GM23338 (cell line): ENCODE measurements at regions not wholly inside any gene's neighbourhood (a gene's known extent, or its start where the extent isn't known, plus 50 kb on each side); places are given as distances from the start of the nearest gene placed in this dataset.

Source experiments
- ATAC-seq: fragments of 200-7000 bp; cut with Tn5 transposase; 3 replicates; pipeline ENCODE4 v1.9.1; 2020
- DNase-seq: peaks from one replicate; pipeline ENCODE4 v3.0.0-alpha.2; 2015; ENCODE audit warnings: low spot score
- H2AFZ ChIP-seq: fragments of 200-600 bp; sonication (generic); 2 replicates; pipeline ENCODE4 v1.8.0; 2016; ENCODE audit warnings: antibody characterized with exemption, mild to moderate bottlenecking, moderate library complexity
- H3F3A ChIP-seq: fragments of 200-600 bp; sonication (generic); replicated peaks from 2 replicates; pipeline ENCODE4 v1.8.0; 2017; ENCODE audit warnings: antibody characterized with exemption, mixed run types, low read depth
- H3K27ac ChIP-seq: fragments of 200-600 bp; sonication (generic); 2 replicates; pipeline ENCODE4 v1.6.1; 2016; ENCODE audit warnings: low read depth
- H3K27me3 ChIP-seq: fragments of 200-600 bp; sonication (generic); 2 replicates; pipeline ENCODE4 v1.8.0; 2016; ENCODE audit warnings: mild to moderate bottlenecking, mixed run types, moderate library complexity; ENCODE audit not compliant: insufficient read depth
- H3K36me3 ChIP-seq: fragments of 200-600 bp; sonication (generic); 2 replicates; pipeline ENCODE4 v1.8.0; 2016; ENCODE audit warnings: mild to moderate bottlenecking; ENCODE audit not compliant: insufficient read depth
- H3K4me1 ChIP-seq: fragments of 200-600 bp; sonication (generic); 2 replicates; pipeline ENCODE4 v1.8.0; 2016; ENCODE audit warnings: mild to moderate bottlenecking, moderate library complexity; ENCODE audit not compliant: insufficient read depth
- H3K4me2 ChIP-seq: fragments of 200-600 bp; sonication (generic); 2 replicates; pipeline ENCODE4 v1.7.1; 2017; ENCODE audit warnings: mixed run types
- H3K4me3 ChIP-seq: fragments of 200-600 bp; sonication (generic); 2 replicates; pipeline ENCODE4 v1.6.1; 2016; ENCODE audit warnings: mixed run types
- H3K79me2 ChIP-seq: fragments of 200-600 bp; sonication (generic); replicated peaks from 2 replicates; pipeline ENCODE4 v1.8.0; 2017; ENCODE audit warnings: mild to moderate bottlenecking; ENCODE audit not compliant: insufficient read depth
- H3K9me2 ChIP-seq: fragments of 200-600 bp; sonication (generic); 2 replicates; pipeline ENCODE4 v1.8.0; 2017; ENCODE audit not compliant: insufficient read depth
- H4K20me1 ChIP-seq: fragments of 200-600 bp; sonication (generic); replicated peaks from 2 replicates; pipeline ENCODE4 v1.8.0; 2017; ENCODE audit warnings: mild to moderate bottlenecking; ENCODE audit not compliant: insufficient read depth
- H3K27ac Mint-ChIP-seq: 2 replicates; pipeline ENCODE4 v1.8.0; 2020; ENCODE audit warnings: inconsistent platforms, mild to moderate bottlenecking, moderate library complexity, mixed read lengths
- H3K27me3 Mint-ChIP-seq: 3 replicates; pipeline ENCODE4 v1.8.0; 2022; ENCODE audit warnings: low read depth, mild to moderate bottlenecking, moderate library complexity, mixed read lengths, inconsistent platforms; ENCODE audit not compliant: insufficient read depth, poor library complexity
- H3K36me3 Mint-ChIP-seq: 3 replicates; pipeline ENCODE4 v1.8.0; 2021; ENCODE audit warnings: low read depth, mild to moderate bottlenecking, inconsistent platforms, moderate library complexity, mixed read lengths
- H3K4me1 Mint-ChIP-seq: 3 replicates; pipeline ENCODE4 v1.8.0; 2020; ENCODE audit warnings: mild to moderate bottlenecking, inconsistent platforms, mixed read lengths
- H3K4me3 Mint-ChIP-seq: 3 replicates; pipeline ENCODE4 v1.8.0; 2021; ENCODE audit warnings: moderate library complexity, mild to moderate bottlenecking, inconsistent platforms, mixed read lengths
- H3K9me3 Mint-ChIP-seq: 3 replicates; pipeline ENCODE4 v1.8.0; 2020; ENCODE audit warnings: moderate library complexity, mild to moderate bottlenecking, inconsistent platforms, mixed read lengths
- CREB1 ChIP-seq: fragments of 250-450 bp; sonication (Bioruptor Pico); IDR thresholded peaks from 2 replicates; pipeline ENCODE4 v1.5.0; 2020; ENCODE audit warnings: low read depth, mild to moderate bottlenecking, moderate library complexity
- JUNB ChIP-seq: IDR thresholded peaks from one replicate; pipeline ENCODE4 v1.6.1; 2016; ENCODE audit warnings: antibody characterized with exemption; ENCODE audit not compliant: unreplicated experiment
- ZNF331 ChIP-seq: fragments of 250-450 bp; sonication (Bioruptor Pico); IDR thresholded peaks from 2 replicates; pipeline ENCODE4 v1.5.0; 2020; ENCODE audit warnings: low read depth, mild to moderate bottlenecking, moderate library complexity
- TF ChIP-seq, protein P1 (sequence below): fragments of 250-450 bp; sonication (Bioruptor Pico); IDR thresholded peaks from 2 replicates; pipeline ENCODE4 v1.5.0; 2020; ENCODE audit warnings: mild to moderate bottlenecking, moderate library complexity
- TF ChIP-seq, protein P2 (sequence below), 2 experiments: fragments of 200-600 bp in 1 of 2; sonication (generic) in 1 of 2; conservative IDR thresholded peaks; 2 replicates each; pipeline versions ENCODE4 v1.5.1 to v1.6.1; 2016 to 2017; ENCODE audit warnings: antibody characterized with exemption in 2 of 2, low read depth in 2 of 2, mild to moderate bottlenecking in 2 of 2, moderate library complexity in 1 of 2
- TF ChIP-seq, protein P3 (sequence below): IDR thresholded peaks from 2 replicates; pipeline ENCODE4 v1.6.1; 2016; ENCODE audit warnings: antibody characterized with exemption

DNA sequence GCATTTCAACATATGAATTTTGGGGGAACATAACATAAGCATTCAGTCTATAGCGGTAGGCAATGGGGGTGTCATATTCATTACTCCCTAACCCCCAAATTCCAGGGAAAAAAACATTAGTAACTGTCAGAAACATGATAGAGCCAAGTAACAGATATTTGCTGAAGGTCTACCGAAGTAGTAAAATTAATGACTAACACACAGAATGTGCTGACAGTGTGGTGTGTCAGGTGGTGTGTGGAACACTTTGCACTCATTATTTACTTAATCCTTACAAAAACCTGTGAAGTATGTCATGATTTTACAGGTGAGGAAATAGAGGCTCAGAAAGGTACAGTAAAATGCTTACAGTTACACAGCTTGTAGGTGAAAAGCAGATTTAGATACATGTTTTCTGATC is 85.4 kb upstream of the RHOBTB1 start (continued):
- TF ChIP-seq, protein P1, sequence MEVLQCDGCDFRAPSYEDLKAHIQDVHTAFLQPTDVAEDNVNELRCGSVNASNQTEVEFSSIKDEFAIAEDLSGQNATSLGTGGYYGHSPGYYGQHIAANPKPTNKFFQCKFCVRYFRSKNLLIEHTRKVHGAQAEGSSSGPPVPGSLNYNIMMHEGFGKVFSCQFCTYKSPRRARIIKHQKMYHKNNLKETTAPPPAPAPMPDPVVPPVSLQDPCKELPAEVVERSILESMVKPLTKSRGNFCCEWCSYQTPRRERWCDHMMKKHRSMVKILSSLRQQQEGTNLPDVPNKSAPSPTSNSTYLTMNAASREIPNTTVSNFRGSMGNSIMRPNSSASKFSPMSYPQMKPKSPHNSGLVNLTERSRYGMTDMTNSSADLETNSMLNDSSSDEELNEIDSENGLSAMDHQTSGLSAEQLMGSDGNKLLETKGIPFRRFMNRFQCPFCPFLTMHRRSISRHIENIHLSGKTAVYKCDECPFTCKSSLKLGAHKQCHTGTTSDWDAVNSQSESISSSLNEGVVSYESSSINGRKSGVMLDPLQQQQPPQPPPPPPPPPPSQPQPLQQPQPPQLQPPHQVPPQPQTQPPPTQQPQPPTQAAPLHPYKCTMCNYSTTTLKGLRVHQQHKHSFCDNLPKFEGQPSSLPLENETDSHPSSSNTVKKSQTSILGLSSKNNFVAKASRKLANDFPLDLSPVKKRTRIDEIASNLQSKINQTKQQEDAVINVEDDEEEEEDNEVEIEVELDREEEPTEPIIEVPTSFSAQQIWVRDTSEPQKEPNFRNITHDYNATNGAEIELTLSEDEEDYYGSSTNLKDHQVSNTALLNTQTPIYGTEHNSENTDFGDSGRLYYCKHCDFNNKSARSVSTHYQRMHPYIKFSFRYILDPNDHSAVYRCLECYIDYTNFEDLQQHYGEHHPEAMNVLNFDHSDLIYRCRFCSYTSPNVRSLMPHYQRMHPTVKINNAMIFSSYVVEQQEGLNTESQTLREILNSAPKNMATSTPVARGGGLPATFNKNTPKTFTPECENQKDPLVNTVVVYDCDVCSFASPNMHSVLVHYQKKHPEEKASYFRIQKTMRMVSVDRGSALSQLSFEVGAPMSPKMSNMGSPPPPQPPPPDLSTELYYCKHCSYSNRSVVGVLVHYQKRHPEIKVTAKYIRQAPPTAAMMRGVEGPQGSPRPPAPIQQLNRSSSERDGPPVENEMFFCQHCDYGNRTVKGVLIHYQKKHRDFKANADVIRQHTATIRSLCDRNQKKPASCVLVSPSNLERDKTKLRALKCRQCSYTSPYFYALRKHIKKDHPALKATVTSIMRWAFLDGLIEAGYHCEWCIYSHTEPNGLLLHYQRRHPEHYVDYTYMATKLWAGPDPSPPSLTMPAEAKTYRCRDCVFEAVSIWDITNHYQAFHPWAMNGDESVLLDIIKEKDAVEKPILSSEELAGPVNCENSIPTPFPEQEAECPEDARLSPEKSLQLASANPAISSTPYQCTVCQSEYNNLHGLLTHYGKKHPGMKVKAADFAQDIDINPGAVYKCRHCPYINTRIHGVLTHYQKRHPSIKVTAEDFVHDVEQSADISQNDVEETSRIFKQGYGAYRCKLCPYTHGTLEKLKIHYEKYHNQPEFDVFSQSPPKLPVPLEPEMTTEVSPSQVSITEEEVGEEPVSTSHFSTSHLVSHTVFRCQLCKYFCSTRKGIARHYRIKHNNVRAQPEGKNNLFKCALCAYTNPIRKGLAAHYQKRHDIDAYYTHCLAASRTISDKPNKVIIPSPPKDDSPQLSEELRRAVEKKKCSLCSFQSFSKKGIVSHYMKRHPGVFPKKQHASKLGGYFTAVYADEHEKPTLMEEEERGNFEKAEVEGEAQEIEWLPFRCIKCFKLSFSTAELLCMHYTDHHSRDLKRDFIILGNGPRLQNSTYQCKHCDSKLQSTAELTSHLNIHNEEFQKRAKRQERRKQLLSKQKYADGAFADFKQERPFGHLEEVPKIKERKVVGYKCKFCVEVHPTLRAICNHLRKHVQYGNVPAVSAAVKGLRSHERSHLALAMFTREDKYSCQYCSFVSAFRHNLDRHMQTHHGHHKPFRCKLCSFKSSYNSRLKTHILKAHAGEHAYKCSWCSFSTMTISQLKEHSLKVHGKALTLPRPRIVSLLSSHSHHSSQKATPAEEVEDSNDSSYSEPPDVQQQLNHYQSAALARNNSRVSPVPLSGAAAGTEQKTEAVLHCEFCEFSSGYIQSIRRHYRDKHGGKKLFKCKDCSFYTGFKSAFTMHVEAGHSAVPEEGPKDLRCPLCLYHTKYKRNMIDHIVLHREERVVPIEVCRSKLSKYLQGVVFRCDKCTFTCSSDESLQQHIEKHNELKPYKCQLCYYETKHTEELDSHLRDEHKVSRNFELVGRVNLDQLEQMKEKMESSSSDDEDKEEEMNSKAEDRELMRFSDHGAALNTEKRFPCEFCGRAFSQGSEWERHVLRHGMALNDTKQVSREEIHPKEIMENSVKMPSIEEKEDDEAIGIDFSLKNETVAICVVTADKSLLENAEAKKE, result no peak
- TF ChIP-seq JUNB (no peak), ZNF331 (no peak)

DNA sequence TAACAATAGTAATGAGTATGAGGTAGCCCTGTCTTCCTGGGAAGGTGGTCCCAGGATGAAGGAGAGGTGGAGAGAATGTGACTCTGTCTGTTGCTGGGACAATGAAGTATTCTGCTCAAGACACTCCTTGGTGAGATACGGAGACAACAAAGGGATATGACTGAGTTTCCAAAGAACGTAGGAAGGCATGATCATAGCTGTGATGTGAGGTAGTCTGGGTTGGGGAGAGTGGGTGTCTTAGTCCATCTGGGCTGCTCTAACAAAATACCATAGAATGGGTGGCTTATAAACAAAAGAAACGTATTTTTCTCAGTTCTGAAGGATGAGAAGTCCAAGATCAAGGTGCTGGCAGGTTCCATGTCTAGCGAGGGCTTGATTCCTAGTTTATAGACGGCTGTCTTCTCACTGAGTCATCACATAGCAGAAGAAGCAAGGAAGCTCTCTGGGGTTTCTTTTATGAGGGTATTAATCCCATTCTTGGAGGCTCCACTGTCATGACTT is 84.9 kb upstream of the RHOBTB1 start:
- Histone ChIP-seq H3K36me3 (no peaks in the 10 kb centered on the region), H3K4me3 (no peak overlapping the region), H2AFZ (no peak overlapping the region; the same call in 1 of the 2 replicates), H3F3A (no peaks in the 10 kb centered on the region), H3K4me2 (no peak overlapping the region), H3K27ac (no peak overlapping the region), H3K27me3 (no peaks in the 10 kb centered on the region), H3K79me2 (no peaks in the 10 kb centered on the region), H3K9me2 (no peaks in the 10 kb centered on the region), H4K20me1 (no peaks in the 10 kb centered on the region), H3K4me1 (no peaks in the 10 kb centered on the region)
- TF ChIP-seq JUNB, result no peak
- TF ChIP-seq ZNF331, result no peak
- DNase-seq, result no peak
- Mint-ChIP-seq H3K4me3 (no peak overlapping the region), H3K27ac (no peak overlapping the region), H3K36me3 (no peaks in the 10 kb centered on the region), H3K27me3 (no peaks in the 10 kb centered on the region), H3K9me3 (no peaks in the 10 kb centered on the region), H3K4me1 (peaks cover 7% of the 10 kb centered on the region; the same call in 1 of the 3 replicates)
- ATAC-seq, result no peak

DNA sequence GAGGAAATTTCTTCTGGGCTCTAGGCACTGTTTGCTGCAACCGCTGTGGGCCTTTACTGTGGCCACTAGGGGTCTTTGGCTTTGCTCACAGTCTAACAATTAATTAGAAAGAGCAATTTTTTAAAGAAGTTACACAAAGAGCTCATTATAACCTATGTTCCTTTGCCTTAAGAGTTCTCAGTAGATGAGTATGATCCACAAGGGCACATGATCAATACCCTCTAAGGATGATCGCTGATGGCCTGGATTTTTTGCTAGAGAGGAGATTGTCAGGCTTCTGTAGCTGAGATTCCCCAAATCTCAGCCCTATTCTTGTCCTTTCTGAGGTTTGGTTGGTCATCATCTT is 80.8 kb upstream of the RHOBTB1 start:
- Histone ChIP-seq H4K20me1 (no peaks in the 10 kb centered on the region), H3K4me2 (no peak overlapping the region), H3K79me2 (no peaks in the 10 kb centered on the region), H2AFZ (no peak overlapping the region), H3K36me3 (no peaks in the 10 kb centered on the region), H3K9me2 (no peaks in the 10 kb centered on the region), H3K4me3 (no peak overlapping the region), H3F3A (no peaks in the 10 kb centered on the region), H3K4me1 (peaks cover 6% of the 10 kb centered on the region; the same call in 1 of the 2 replicates), H3K27me3 (no peaks in the 10 kb centered on the region), H3K27ac (no peak overlapping the region)
- Mint-ChIP-seq H3K4me3 (no peak overlapping the region), H3K27ac (no peak overlapping the region), H3K36me3 (no peaks in the 10 kb centered on the region), H3K4me1 (peaks cover 15% of the 10 kb centered on the region), H3K27me3 (no peaks in the 10 kb centered on the region), H3K9me3 (no peaks in the 10 kb centered on the region)
- TF ChIP-seq, protein P2, sequence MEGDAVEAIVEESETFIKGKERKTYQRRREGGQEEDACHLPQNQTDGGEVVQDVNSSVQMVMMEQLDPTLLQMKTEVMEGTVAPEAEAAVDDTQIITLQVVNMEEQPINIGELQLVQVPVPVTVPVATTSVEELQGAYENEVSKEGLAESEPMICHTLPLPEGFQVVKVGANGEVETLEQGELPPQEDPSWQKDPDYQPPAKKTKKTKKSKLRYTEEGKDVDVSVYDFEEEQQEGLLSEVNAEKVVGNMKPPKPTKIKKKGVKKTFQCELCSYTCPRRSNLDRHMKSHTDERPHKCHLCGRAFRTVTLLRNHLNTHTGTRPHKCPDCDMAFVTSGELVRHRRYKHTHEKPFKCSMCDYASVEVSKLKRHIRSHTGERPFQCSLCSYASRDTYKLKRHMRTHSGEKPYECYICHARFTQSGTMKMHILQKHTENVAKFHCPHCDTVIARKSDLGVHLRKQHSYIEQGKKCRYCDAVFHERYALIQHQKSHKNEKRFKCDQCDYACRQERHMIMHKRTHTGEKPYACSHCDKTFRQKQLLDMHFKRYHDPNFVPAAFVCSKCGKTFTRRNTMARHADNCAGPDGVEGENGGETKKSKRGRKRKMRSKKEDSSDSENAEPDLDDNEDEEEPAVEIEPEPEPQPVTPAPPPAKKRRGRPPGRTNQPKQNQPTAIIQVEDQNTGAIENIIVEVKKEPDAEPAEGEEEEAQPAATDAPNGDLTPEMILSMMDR (conservative IDR thresholded peaks at IDR 0.05; ENCODE audit: low read depth in 2 of 2), result peak; percentile 69 to 95
- TF ChIP-seq CREB1, result no peak
- TF ChIP-seq, protein P3, sequence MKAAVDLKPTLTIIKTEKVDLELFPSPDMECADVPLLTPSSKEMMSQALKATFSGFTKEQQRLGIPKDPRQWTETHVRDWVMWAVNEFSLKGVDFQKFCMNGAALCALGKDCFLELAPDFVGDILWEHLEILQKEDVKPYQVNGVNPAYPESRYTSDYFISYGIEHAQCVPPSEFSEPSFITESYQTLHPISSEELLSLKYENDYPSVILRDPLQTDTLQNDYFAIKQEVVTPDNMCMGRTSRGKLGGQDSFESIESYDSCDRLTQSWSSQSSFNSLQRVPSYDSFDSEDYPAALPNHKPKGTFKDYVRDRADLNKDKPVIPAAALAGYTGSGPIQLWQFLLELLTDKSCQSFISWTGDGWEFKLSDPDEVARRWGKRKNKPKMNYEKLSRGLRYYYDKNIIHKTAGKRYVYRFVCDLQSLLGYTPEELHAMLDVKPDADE, result no peak
- DNase-seq, result peak; percentile 73
- ATAC-seq, result peak; percentile 97
